ENCODE measurements at regions not wholly inside any gene's neighbourhood (a gene's known extent, or its start where the extent isn't known, plus 50 kb on each side); places are given as distances from the start of the nearest gene placed in this dataset.

GRCh38 chr9:99561509-99561917, 260.2 kb upstream of the NR4A3 start:
- DNase-seq (ENCODE audit: low read depth), result no peak
- no peak overlapping the region for H3K4me3 ChIP-seq (ENCODE audit: low read depth, low read length)

DNA sequence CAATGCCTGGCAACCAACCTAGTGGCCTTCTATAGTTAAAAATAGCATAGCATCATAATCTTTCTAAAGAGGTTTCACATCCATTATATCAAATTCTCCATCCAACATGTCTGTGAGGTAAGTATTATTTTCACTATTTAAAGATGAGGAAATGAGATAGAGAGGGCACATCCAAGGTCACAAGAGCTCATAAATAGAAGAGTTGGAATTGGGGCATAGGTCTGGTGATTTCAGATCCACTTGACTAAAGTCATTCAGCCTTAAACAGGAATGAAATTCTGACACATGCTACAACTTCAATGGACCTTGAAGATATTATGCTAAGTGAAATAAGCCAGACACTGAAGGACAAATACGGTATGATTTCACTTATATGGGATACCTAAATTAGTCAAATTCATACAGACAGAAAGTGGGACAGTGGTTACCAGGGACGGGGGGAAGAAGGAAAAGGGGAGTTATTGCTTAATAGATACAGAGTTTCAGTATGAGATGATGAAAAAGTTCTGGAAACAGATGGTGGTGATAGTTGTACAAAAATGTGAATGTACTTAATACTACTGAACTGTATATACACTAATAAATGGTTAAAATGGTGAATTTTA, 259.6 kb upstream of the NR4A3 start:
- no peak for DNase-seq (ENCODE audit: low read depth)
- no peak overlapping the region for H3K4me3 ChIP-seq (ENCODE audit: low read depth, low read length)

- no peak for DNase-seq (ENCODE audit: low read depth)
- no peak overlapping the region for H3K4me3 ChIP-seq (ENCODE audit: low read depth, low read length)
These were observed 258.3 kb upstream of the NR4A3 start for GRCh38 chr9:99563364-99563763.

DNA sequence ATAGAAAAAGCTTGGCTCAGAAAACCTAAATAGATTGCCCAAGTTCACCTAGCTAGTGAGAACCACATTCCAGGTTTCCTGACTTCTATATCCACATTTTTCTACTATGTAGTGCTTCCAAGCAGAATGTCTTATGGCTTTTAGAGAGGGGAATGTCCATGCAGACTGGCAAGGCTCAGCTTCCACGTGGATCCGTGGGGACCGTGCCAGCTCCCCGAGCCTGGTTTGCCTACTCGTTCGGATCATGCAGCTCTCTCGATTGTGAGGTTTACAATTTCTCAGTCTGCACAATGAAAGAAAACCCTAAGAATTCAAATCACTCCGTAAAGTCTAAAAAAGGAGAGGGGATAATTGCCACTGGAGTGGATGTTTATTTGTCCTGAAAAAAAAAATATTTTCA, 256.5 kb upstream of the NR4A3 start:
- no peak for DNase-seq (ENCODE audit: low read depth)

GRCh38 chr9:99567436-99567835, 254.2 kb upstream of the NR4A3 start:
- no peak overlapping the region for H3K4me3 ChIP-seq (ENCODE audit: low read depth, low read length)

More for the DNA sequence above, 256.5 kb upstream of the NR4A3 start:
- no peak overlapping the region for H3K4me3 ChIP-seq (ENCODE audit: low read depth, low read length)

GRCh38 chr9:99569840-99570239, 251.8 kb upstream of the NR4A3 start:
- H3K4me3 ChIP-seq (ENCODE audit: low read depth, low read length), result no peak overlapping the region
- DNase-seq (ENCODE audit: low read depth), result no peak

More at GRCh38 chr9:99567436-99567835, 254.2 kb upstream of the NR4A3 start:
- no peak for DNase-seq (ENCODE audit: low read depth)

DNA sequence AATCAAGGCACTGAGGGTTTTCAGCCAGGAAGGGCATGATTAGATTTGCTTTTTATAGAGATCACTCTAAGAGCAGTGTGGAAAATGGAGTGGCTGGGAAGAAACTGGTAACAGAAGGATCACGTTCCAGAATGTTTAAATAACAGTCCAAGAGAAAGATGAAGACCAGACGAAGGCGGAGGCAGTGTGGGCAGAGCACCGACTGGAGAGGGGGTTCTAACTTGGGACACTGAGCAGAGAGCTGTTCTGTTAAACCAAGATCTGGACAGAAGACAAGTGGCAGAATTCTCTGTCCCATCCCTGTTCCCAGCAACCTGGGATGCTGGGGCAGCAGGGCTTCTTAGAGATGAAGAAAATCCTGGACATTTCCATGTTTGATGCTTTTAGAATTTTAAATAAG, 249.1 kb upstream of the NR4A3 start:
- DNase-seq (ENCODE audit: low read depth), result no peak
- no peak overlapping the region for H3K4me3 ChIP-seq (ENCODE audit: low read depth, low read length)

- no peak overlapping the region for H3K4me3 ChIP-seq (ENCODE audit: low read depth, low read length)
- DNase-seq (ENCODE audit: low read depth), result no peak
These were observed 248.6 kb upstream of the NR4A3 start for GRCh38 chr9:99573085-99573484.

GRCh38 chr9:99573886-99574285, 247.8 kb upstream of the NR4A3 start:
- no peak overlapping the region for H3K4me3 ChIP-seq (ENCODE audit: low read depth, low read length)
- no peak for DNase-seq (ENCODE audit: low read depth)

GRCh38 chr9:99576002-99576401, 245.7 kb upstream of the NR4A3 start:
- H3K4me3 ChIP-seq (ENCODE audit: low read depth, low read length), result no peak overlapping the region
- no peak for DNase-seq (ENCODE audit: low read depth)

DNA sequence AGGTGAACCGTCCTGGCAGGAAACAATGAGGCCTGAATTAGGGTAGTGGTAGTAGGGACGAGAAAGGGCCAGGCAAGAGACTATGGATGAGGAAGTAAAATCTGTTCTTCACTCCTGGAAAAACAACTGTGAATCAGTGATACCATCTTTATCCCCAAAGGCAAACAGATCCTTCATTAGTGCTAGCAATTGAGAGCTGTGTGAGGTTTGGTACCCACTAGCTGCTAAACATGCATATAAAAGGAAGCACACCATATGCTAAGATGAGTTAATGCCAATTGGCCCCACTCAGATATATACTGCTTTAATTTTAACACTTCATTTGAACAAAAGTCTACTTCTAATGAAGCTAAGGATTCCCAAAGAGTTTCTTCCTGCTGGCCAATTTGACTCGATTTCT, 244.8 kb upstream of the NR4A3 start:
- DNase-seq (ENCODE audit: low read depth), result no peak
- H3K4me3 ChIP-seq (ENCODE audit: low read depth, low read length), result no peak overlapping the region

- H3K4me3 ChIP-seq (ENCODE audit: low read depth, low read length), result no peak overlapping the region
- no peak for DNase-seq (ENCODE audit: low read depth)
These were observed 244.3 kb upstream of the NR4A3 start for GRCh38 chr9:99577351-99577750.

DNA sequence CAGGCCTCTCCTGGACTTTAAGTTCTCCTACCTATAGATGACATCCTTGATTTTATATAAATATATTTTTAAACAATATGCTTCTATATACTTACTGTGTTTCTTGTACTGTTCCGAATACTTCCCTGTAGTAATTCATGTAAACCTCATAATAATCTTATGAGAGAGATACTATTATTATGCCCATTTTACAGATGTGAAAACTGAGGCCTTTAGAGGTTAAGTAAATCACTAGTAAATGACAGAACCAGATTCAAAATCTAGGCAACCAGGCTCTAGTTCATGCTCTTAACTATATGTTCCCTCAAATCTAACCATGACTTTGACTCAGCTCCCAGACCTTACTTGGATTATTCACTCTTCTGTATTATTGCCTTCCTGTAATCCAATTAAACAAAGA, 243.0 kb upstream of the NR4A3 start:
- no peak for DNase-seq (ENCODE audit: low read depth)
- H3K4me3 ChIP-seq (ENCODE audit: low read depth, low read length), result no peak overlapping the region

DNA sequence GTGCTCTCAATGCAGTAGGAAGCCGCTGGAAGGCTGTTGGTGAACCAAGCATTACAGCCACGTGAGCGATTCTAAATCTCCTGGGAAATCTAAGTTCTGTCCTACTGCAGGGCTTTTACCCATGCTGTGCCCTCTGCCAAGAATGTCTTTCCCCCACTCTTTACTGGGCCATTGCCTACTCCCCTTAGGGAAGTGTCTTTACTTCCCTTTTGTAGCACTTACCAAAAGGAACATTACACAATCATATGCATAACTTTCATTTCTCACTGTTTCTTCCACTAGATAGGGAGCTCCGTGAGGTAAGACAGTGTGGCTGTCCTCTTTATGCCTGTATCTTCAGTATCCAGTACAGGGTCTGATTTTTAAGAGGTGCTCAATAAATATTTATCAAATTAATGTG, 241.7 kb upstream of the NR4A3 start:
- no peak for DNase-seq (ENCODE audit: low read depth)
- H3K4me3 ChIP-seq (ENCODE audit: low read depth, low read length), result no peak overlapping the region

DNA sequence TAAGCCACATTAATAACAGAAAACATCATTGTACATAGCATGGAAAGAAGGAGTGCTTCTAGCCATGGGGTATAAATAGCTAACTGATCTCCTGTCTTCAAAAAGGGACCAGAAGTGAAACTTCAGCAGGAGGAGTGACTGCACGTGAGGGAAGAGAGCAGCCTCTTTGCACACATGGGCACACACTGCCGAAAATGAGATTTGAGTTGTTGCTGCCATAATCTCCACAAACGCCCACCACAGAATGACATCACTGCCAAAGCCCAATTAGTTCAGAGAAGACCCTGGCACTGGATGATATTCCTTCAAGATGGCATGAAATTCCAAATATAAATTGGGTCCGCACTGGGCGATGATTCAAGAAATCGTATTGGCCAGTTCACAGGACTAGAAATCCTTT, 238.9 kb upstream of the NR4A3 start:
- DNase-seq (ENCODE audit: low read depth), result no peak
- H3K4me3 ChIP-seq (ENCODE audit: low read depth, low read length), result no peak overlapping the region

DNA sequence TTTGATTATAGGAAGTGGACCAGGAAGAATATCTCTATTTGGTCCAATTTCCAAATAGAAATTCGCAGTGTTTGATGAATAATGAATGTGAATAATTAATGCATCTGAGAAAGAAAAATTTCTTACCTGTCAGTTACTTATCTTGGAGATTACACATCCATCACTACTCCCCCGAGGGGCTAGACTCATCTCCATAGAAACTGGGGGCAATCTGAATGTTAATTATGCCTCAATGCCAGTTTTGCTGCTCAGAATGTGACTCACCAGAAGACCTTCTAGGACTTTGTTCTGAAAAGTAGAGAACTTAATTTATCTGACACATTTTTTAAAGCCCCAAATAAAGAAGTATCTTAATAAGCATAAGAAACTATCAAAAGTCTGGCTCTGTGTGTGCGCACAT, 233.4 kb upstream of the NR4A3 start:
- DNase-seq (ENCODE audit: low read depth), result no peak
- H3K4me3 ChIP-seq (ENCODE audit: low read depth, low read length), result no peak overlapping the region

- no peak overlapping the region for H3K4me3 ChIP-seq (ENCODE audit: low read depth, low read length)
- DNase-seq (ENCODE audit: low read depth), result no peak
These were observed 232.9 kb upstream of the NR4A3 start for GRCh38 chr9:99588747-99589146.

DNA sequence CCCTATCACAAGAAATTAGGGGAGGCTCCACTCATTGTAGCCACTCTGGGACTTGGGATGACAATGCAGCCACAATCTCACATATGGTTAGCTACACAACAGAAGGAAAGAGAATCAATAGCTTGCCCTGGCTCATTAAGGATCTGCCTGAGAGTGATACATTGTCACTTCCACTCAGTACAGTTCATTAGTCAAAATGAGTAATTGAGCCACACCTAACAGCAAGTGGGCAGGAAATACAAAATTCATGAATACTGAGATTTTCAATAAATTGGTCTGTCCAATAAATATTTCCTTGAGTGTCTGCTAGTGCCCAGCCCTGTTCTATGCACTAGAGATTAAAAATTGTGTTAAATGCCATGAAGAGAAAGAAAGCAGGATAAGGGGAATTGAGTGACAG, 231.3 kb upstream of the NR4A3 start:
- no peak for DNase-seq (ENCODE audit: low read depth)
- no peak overlapping the region for H3K4me3 ChIP-seq (ENCODE audit: low read depth, low read length)

DNA sequence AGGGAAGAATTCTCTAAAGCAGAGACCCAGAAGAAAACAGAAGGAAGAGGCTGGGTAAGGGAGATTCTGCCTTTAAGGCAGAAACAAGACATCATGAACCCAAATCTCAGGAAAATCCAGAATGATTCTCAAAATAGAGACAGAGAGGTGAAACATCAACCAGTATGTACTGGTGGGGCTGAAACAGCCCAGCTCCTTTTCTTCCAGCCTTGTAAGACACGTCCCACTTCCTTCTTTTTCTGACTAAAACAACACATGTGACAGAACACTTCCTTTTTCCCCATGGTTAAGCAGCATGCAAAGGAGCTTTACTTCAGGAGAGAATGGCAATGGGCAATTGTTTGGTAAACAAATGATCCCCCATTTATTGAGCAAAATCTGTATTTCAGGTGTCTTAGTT, 230.8 kb upstream of the NR4A3 start:
- DNase-seq (ENCODE audit: low read depth), result no peak
- H3K4me3 ChIP-seq (ENCODE audit: low read depth, low read length), result no peak overlapping the region

- DNase-seq (ENCODE audit: low read depth), result no peak
These were observed 229.9 kb upstream of the NR4A3 start for GRCh38 chr9:99591770-99592169.

DNA sequence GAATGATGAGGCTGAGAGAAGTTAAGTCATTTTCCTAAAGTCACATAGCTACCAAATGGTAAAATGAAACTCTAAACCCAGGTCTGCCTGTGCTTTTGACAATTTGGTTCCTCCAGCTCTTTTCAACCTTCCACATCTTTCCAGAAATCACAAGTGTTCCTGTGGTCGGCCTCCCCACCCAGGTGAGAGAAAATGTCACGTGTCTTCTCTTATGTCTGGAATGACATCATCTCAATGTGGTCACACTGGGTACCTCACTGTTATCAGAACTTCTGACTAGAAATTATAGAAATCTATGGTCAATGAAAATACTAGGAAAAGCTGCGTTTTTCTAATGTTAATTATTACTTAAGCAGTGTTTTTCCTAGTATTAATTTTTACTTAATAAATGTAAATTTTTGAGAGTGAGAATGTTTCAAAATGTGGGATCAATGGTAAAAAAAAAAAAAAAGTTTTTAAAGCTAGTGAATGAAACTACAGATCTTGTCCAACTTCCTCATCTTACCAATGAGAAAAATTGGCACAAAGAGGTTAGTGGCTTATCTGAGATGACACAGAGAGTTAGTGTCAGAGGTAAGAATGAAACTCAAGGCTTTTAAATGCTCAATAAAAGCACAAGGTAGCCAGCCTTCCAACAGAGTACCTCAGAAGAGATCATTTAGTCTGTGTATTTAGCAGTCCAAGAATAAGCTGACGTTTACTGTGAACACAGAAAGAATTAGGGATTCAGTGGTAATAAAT, 228.7 kb upstream of the NR4A3 start:
- no peak for DNase-seq (ENCODE audit: low read depth)
- H3K4me3 ChIP-seq (ENCODE audit: low read depth, low read length), result no peak overlapping the region

More at GRCh38 chr9:99591770-99592169, 229.9 kb upstream of the NR4A3 start:
- H3K4me3 ChIP-seq (ENCODE audit: low read depth, low read length), result no peak overlapping the region
